ENCODE measurements at regions not wholly inside any gene's neighbourhood (a gene's known extent, or its start where the extent isn't known, plus 50 kb on each side); places are given as distances from the start of the nearest gene placed in this dataset.

GRCh38 chr15:69657626-69658025 is 205.0 kb downstream of the RPLP1 start:
- ATAC-seq (no peak), DNase-seq (ENCODE audit: low spot score) (no peak)
- intact Hi-C loops (cut with DNase I): loop anchor here (10.0 kb wide), 1 partner anchor 133 kb away; no protein-coding TSS in a partner anchor

GRCh38 chr15:69658411-69658945 is 205.9 kb downstream of the RPLP1 start:
- DNase-seq (ENCODE audit: low spot score) (no peak), ATAC-seq (no peak)
- intact Hi-C loops (cut with DNase I): loop anchor here (10.0 kb wide), 1 partner anchor 134 kb away; no protein-coding TSS in a partner anchor

GRCh38 chr15:69659454-69660050 is 206.9 kb downstream of the RPLP1 start:
- no peak for DNase-seq (ENCODE audit: low spot score)
- no peak for ATAC-seq
- intact Hi-C loops (cut with DNase I): loop anchor here (10.0 kb wide), 1 partner anchor 135 kb away; no protein-coding TSS in a partner anchor

GRCh38 chr15:69660114-69660513 is 207.5 kb downstream of the RPLP1 start:
- no peak for ATAC-seq
- DNase-seq (ENCODE audit: low spot score): no peak
- intact Hi-C loops (cut with DNase I): no loop called here

GRCh38 chr15:69660658-69661405 is 208.2 kb downstream of the RPLP1 start:
- DNase-seq (ENCODE audit: low spot score): no peak
- ATAC-seq: no peak
- intact Hi-C loops (cut with DNase I): no loop called here

- ATAC-seq: no peak
- no peak for DNase-seq (ENCODE audit: low spot score)
- intact Hi-C loops (cut with DNase I): no loop called here
Measured at GRCh38 chr15:69661446-69661845, 208.8 kb downstream of the RPLP1 start.

GRCh38 chr15:69661871-69662644 is 209.4 kb downstream of the RPLP1 start:
- intact Hi-C loops (cut with DNase I): no loop called here
- DNase-seq (ENCODE audit: low spot score) (no peak), ATAC-seq (no peak)

- intact Hi-C loops (cut with DNase I): no loop called here
- no peak for DNase-seq (ENCODE audit: low spot score)
- ATAC-seq: no peak
Measured at GRCh38 chr15:69662645-69663000, 210.0 kb downstream of the RPLP1 start.

GRCh38 chr15:69663441-69663840 is 210.8 kb downstream of the RPLP1 start:
- intact Hi-C loops (cut with DNase I): no loop called here
- no peak for ATAC-seq

GRCh38 chr15:69663982-69664381 is 211.4 kb downstream of the RPLP1 start:
- intact Hi-C loops (cut with DNase I): no loop called here
- ATAC-seq (no peak), DNase-seq (ENCODE audit: low spot score) (no peak)

More at GRCh38 chr15:69663441-69663840, 210.8 kb downstream of the RPLP1 start:
- no peak for DNase-seq (ENCODE audit: low spot score)

- no peak for ATAC-seq
Measured at GRCh38 chr15:69664572-69665571, 212.3 kb downstream of the RPLP1 start.

GRCh38 chr15:69665641-69666111 is 213.1 kb downstream of the RPLP1 start:
- intact Hi-C loops (cut with DNase I): no loop called here
- ATAC-seq (no peak), DNase-seq (ENCODE audit: low spot score) (no peak)

More at GRCh38 chr15:69664572-69665571, 212.3 kb downstream of the RPLP1 start:
- DNase-seq (ENCODE audit: low spot score): no peak
- intact Hi-C loops (cut with DNase I): no loop called here

- ATAC-seq: peak; percentile 33
- no peak for DNase-seq (ENCODE audit: low spot score)
- intact Hi-C loops (cut with DNase I): no loop called here
Measured at GRCh38 chr15:69666441-69666882, 213.8 kb downstream of the RPLP1 start.

- peak; percentile 73 for ATAC-seq
- intact Hi-C loops (cut with DNase I): no loop called here
- no peak for DNase-seq (ENCODE audit: low spot score)
Measured at GRCh38 chr15:69666921-69667811, 214.5 kb downstream of the RPLP1 start.

- ATAC-seq (no peak), DNase-seq (ENCODE audit: low spot score) (no peak)
- intact Hi-C loops (cut with DNase I): no loop called here
Measured at GRCh38 chr15:69668039-69668705, 215.6 kb downstream of the RPLP1 start.

- ATAC-seq: no peak
- DNase-seq (ENCODE audit: low spot score): no peak
- intact Hi-C loops (cut with DNase I): no loop called here
Measured at GRCh38 chr15:69668963-69669362, 216.3 kb downstream of the RPLP1 start.

GRCh38 chr15:69669446-69669845 is 216.8 kb downstream of the RPLP1 start:
- ATAC-seq: no peak
- intact Hi-C loops (cut with DNase I): no loop called here
- no peak for DNase-seq (ENCODE audit: low spot score)

Data from sciatic nerve (tissue), 2 donors.